ENCODE measurements at regions not wholly inside any gene's neighbourhood (a gene's known extent, or its start where the extent isn't known, plus 50 kb on each side); places are given as distances from the start of the nearest gene placed in this dataset.
"Not testable (repeated sequence)": the region's sequence is repeated elsewhere in the genome, so short reads cannot be mapped to it uniquely, and the experiment has no call there.

- DNase-seq, result no peak
Measured at GRCh38 chr6:115798229-115798628, 262.5 kb downstream of the FRK start.

GRCh38 chr6:115796829-115797228 lies 263.9 kb downstream of the FRK start:
- DNase-seq, result no peak

GRCh38 chr6:115796061-115796460 lies 264.6 kb downstream of the FRK start:
- DNase-seq, result no peak

- no peak for DNase-seq
Measured at GRCh38 chr6:115783402-115784061, 277.2 kb downstream of the FRK start.

GRCh38 chr6:115782612-115783011 lies 278.1 kb downstream of the FRK start:
- no peak for DNase-seq

- no peak for DNase-seq
Measured at GRCh38 chr6:115773741-115774140, 286.9 kb downstream of the FRK start.

GRCh38 chr6:115770851-115771250 lies 289.8 kb downstream of the FRK start:
- DNase-seq, result no peak

- no peak for DNase-seq
Measured at GRCh38 chr6:115768500-115768899, 292.2 kb downstream of the FRK start.

GRCh38 chr6:115767931-115768330 lies 292.8 kb downstream of the FRK start:
- DNase-seq, result no peak

- DNase-seq, result no peak
Measured at GRCh38 chr6:115766745-115767462, 293.8 kb downstream of the FRK start.

- no peak for DNase-seq
Measured at GRCh38 chr6:115765966-115766365, 294.7 kb downstream of the FRK start.

GRCh38 chr6:115759051-115759450 lies 301.6 kb downstream of the FRK start:
- no peak for DNase-seq

- no peak for DNase-seq
Measured at GRCh38 chr6:115753446-115753845, 307.2 kb downstream of the FRK start.

- no peak for DNase-seq
Measured at GRCh38 chr6:115750946-115751345, 309.7 kb downstream of the FRK start.

GRCh38 chr6:115750292-115750691 lies 310.4 kb downstream of the FRK start:
- DNase-seq, result no peak

- DNase-seq, result no peak
Measured at GRCh38 chr6:115747719-115748118, 313.0 kb downstream of the FRK start.

- DNase-seq, result not testable (repeated sequence)
Measured at GRCh38 chr6:115746583-115746982, 314.1 kb downstream of the FRK start.

GRCh38 chr6:115740907-115741306 lies 319.8 kb downstream of the FRK start:
- no peak for DNase-seq

- DNase-seq, result no peak
Measured at GRCh38 chr6:115735610-115736009, 325.1 kb downstream of the FRK start.

GRCh38 chr6:115733426-115733825 lies 327.3 kb downstream of the FRK start:
- DNase-seq, result no peak

GRCh38 chr6:115729036-115729435 lies 331.7 kb downstream of the FRK start:
- DNase-seq, result no peak

GRCh38 chr6:115728171-115728570 lies 332.5 kb downstream of the FRK start:
- no peak for DNase-seq

GRCh38 chr6:115721564-115721963 lies 339.1 kb downstream of the FRK start:
- DNase-seq, result no peak

GRCh38 chr6:115720900-115721299 lies 339.8 kb downstream of the FRK start:
- no peak for DNase-seq

GRCh38 chr6:115717472-115717871 lies 343.2 kb downstream of the FRK start:
- no peak for DNase-seq
